ENCODE measurements at regions not wholly inside any gene's neighbourhood (a gene's known extent, or its start where the extent isn't known, plus 50 kb on each side); places are given as distances from the start of the nearest gene placed in this dataset.

GRCh38 chr2:6724605-6725140, 141.0 kb downstream of the CMPK2 start (continued):
- TF ChIP-seq, protein P1, sequence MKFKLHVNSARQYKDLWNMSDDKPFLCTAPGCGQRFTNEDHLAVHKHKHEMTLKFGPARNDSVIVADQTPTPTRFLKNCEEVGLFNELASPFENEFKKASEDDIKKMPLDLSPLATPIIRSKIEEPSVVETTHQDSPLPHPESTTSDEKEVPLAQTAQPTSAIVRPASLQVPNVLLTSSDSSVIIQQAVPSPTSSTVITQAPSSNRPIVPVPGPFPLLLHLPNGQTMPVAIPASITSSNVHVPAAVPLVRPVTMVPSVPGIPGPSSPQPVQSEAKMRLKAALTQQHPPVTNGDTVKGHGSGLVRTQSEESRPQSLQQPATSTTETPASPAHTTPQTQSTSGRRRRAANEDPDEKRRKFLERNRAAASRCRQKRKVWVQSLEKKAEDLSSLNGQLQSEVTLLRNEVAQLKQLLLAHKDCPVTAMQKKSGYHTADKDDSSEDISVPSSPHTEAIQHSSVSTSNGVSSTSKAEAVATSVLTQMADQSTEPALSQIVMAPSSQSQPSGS (CRISPR knock-in tag; IDR thresholded peaks at IDR 0.05; ENCODE audit: borderline replicate concordance, low read depth): no peak
- TF ChIP-seq FOXP1 (CRISPR knock-in tag; IDR thresholded peaks at IDR 0.05; ENCODE audit: borderline replicate concordance): no peak
- no peak for TF ChIP-seq TP53 (CRISPR knock-in tag; IDR thresholded peaks at IDR 0.05)
- no peak for TF ChIP-seq NFYB (CRISPR knock-in tag; conservative IDR thresholded peaks at IDR 0.05; ENCODE audit: low read depth)
- TF ChIP-seq, protein P2, sequence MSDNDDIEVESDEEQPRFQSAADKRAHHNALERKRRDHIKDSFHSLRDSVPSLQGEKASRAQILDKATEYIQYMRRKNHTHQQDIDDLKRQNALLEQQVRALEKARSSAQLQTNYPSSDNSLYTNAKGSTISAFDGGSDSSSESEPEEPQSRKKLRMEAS (CRISPR knock-in tag; IDR thresholded peaks at IDR 0.05): no peak
- no peak for TF ChIP-seq NFATC4 (CRISPR knock-in tag; IDR thresholded peaks at IDR 0.05)
- no peak for TF ChIP-seq TEAD4 (CRISPR knock-in tag; IDR thresholded peaks at IDR 0.05)
- no peak for TF ChIP-seq GTF2I (CRISPR knock-in tag; conservative IDR thresholded peaks at IDR 0.05)

DNA sequence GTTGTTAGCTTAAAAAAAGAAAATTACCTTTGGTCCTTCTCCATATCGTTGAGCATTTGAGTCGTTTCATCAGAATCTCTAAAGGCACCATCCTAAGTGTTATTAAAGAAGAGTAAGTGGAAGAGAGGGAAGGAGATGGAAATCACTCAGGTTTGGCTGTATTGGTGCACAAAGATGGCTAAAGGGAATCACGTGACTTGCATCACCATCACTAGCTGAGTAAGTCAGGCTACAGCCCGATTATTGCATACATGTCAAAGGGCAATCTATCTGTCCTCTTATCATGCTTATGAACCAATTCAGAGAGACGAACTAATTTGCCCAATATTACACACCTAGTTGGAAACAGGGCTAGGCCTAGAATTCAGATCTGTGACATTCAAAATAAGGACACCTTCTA, 137.6 kb downstream of the CMPK2 start:
- no peak for TF ChIP-seq SMAD4 (CRISPR knock-in tag; IDR thresholded peaks at IDR 0.05)
- DNase-seq (ENCODE audit: low spot score): no peak
- ATAC-seq: no peak
- no peak overlapping the region for H3K27ac Mint-ChIP-seq
- POLR2A ChIA-PET: no interaction called here
- no peak overlapping the region for H3K4me3 Mint-ChIP-seq
- peaks cover 87% of the 10 kb centered on the region for H3K36me3 Mint-ChIP-seq
- H3K27me3 Mint-ChIP-seq (ENCODE audit: low read depth): peaks cover 14% of the 10 kb centered on the region
- CTCF ChIA-PET: no interaction called here
- peaks cover 96% of the 10 kb centered on the region for H3K9me3 Mint-ChIP-seq
- no peaks in the 10 kb centered on the region for H3K4me1 Mint-ChIP-seq

DNA sequence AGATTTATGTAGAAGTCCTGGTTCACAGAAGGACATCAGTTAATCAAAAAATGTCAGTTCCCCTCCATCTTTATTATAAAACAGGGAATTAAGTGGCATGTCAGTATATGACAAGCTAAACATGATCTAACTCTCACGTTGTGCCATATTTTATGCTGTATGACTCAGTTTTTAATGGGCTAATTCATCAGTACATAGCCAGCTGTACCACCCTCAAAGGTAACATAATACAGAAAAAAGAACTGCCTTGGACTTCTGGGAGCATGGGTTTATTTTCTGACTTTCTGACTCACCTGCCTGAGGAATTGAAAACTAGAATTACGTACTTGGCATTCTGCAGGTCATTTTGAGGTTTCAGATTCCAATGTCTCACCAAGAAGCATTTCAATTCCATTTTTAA, 135.7 kb downstream of the CMPK2 start:
- ChIA-PET POLR2A (no interaction called here), CTCF (no interaction called here)
- Mint-ChIP-seq H3K36me3 (peaks cover 89% of the 10 kb centered on the region), H3K4me1 (no peaks in the 10 kb centered on the region), H3K27ac (no peak overlapping the region), H3K4me3 (no peak overlapping the region), H3K9me3 (peaks cover 98% of the 10 kb centered on the region), H3K27me3 (ENCODE audit: low read depth) (peaks cover 14% of the 10 kb centered on the region)
- DNase-seq (ENCODE audit: low spot score) (no peak), ATAC-seq (no peak)
- TF ChIP-seq ZNF232 (CRISPR knock-in tag; IDR thresholded peaks at IDR 0.05) (no peak), RELA (CRISPR knock-in tag; IDR thresholded peaks at IDR 0.05; ENCODE audit: borderline replicate concordance) (no peak), TEAD4 (CRISPR knock-in tag; IDR thresholded peaks at IDR 0.05) (no peak), MXD4 (CRISPR knock-in tag; IDR thresholded peaks at IDR 0.05; ENCODE audit: borderline replicate concordance) (no peak), HMGA2 (CRISPR knock-in tag; IDR thresholded peaks at IDR 0.05) (no peak), PRRX2 (CRISPR knock-in tag; IDR thresholded peaks at IDR 0.05) (no peak), ELF4 (CRISPR knock-in tag; IDR thresholded peaks at IDR 0.05; ENCODE audit: low read depth) (no peak), ZSCAN18 (CRISPR knock-in tag; IDR thresholded peaks at IDR 0.05) (no peak), IRF2 (CRISPR knock-in tag; IDR thresholded peaks at IDR 0.05; ENCODE audit: borderline replicate concordance, low read depth) (no peak), AFF4 (CRISPR knock-in tag; IDR thresholded peaks at IDR 0.05; ENCODE audit: borderline replicate concordance) (no peak), NFYB (CRISPR knock-in tag; conservative IDR thresholded peaks at IDR 0.05; ENCODE audit: low read depth) (no peak), TEAD1 (CRISPR knock-in tag; IDR thresholded peaks at IDR 0.05) (no peak)
- TF ChIP-seq, protein P3, sequence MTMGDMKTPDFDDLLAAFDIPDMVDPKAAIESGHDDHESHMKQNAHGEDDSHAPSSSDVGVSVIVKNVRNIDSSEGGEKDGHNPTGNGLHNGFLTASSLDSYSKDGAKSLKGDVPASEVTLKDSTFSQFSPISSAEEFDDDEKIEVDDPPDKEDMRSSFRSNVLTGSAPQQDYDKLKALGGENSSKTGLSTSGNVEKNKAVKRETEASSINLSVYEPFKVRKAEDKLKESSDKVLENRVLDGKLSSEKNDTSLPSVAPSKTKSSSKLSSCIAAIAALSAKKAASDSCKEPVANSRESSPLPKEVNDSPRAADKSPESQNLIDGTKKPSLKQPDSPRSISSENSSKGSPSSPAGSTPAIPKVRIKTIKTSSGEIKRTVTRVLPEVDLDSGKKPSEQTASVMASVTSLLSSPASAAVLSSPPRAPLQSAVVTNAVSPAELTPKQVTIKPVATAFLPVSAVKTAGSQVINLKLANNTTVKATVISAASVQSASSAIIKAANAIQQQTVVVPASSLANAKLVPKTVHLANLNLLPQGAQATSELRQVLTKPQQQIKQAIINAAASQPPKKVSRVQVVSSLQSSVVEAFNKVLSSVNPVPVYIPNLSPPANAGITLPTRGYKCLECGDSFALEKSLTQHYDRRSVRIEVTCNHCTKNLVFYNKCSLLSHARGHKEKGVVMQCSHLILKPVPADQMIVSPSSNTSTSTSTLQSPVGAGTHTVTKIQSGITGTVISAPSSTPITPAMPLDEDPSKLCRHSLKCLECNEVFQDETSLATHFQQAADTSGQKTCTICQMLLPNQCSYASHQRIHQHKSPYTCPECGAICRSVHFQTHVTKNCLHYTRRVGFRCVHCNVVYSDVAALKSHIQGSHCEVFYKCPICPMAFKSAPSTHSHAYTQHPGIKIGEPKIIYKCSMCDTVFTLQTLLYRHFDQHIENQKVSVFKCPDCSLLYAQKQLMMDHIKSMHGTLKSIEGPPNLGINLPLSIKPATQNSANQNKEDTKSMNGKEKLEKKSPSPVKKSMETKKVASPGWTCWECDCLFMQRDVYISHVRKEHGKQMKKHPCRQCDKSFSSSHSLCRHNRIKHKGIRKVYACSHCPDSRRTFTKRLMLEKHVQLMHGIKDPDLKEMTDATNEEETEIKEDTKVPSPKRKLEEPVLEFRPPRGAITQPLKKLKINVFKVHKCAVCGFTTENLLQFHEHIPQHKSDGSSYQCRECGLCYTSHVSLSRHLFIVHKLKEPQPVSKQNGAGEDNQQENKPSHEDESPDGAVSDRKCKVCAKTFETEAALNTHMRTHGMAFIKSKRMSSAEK (CRISPR knock-in tag; IDR thresholded peaks at IDR 0.05; ENCODE audit: borderline replicate concordance): no peak
- TF ChIP-seq, protein P4, sequence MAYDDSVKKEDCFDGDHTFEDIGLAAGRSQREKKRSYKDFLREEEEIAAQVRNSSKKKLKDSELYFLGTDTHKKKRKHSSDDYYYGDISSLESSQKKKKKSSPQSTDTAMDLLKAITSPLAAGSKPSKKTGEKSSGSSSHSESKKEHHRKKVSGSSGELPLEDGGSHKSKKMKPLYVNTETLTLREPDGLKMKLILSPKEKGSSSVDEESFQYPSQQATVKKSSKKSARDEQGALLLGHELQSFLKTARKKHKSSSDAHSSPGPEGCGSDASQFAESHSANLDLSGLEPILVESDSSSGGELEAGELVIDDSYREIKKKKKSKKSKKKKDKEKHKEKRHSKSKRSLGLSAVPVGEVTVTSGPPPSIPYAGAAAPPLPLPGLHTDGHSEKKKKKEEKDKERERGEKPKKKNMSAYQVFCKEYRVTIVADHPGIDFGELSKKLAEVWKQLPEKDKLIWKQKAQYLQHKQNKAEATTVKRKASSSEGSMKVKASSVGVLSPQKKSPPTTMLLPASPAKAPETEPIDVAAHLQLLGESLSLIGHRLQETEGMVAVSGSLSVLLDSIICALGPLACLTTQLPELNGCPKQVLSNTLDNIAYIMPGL (CRISPR knock-in tag; IDR thresholded peaks at IDR 0.05): no peak

Data from WTC11 (cell line).